Muscle of arm (tissue), 1 donor: ENCODE measurements at regions not wholly inside any gene's neighbourhood (a gene's known extent, or its start where the extent isn't known, plus 50 kb on each side); places are given as distances from the start of the nearest gene placed in this dataset.
A peak's percentile ranks its signal among the peaks of the same experiment; 100 is the strongest.
"Not testable (repeated sequence)": the region's sequence is repeated elsewhere in the genome, so short reads cannot be mapped to it uniquely, and the experiment has no call there.

Experiments used
- DNase-seq: peaks from one replicate; pipeline ENCODE4 v3.0.0-alpha.2; 2013

- DNase-seq = not testable (repeated sequence)
These were observed 72.1 kb downstream of the OGFRL1 start for GRCh38 chr6:71360556-71361335.

GRCh38 chr6:71364889-71365542 is 76.4 kb downstream of the OGFRL1 start:
- no peak for DNase-seq

- no peak for DNase-seq
These were observed 79.1 kb downstream of the OGFRL1 start for GRCh38 chr6:71367756-71368155.

- no peak for DNase-seq
These were observed 79.7 kb downstream of the OGFRL1 start for GRCh38 chr6:71368284-71368683.

- no peak for DNase-seq
These were observed 82.9 kb downstream of the OGFRL1 start for GRCh38 chr6:71371559-71371958.

- DNase-seq = no peak
These were observed 85.3 kb downstream of the OGFRL1 start for GRCh38 chr6:71373943-71374342.

GRCh38 chr6:71375676-71376075 is 87.1 kb downstream of the OGFRL1 start:
- DNase-seq = no peak

- no peak for DNase-seq
These were observed 88.2 kb downstream of the OGFRL1 start for GRCh38 chr6:71376830-71377229.

GRCh38 chr6:71383476-71383875 is 94.9 kb downstream of the OGFRL1 start:
- DNase-seq = no peak

- DNase-seq = peak; percentile 65
These were observed 95.4 kb downstream of the OGFRL1 start for GRCh38 chr6:71383901-71384489.

- DNase-seq = no peak
These were observed 96.7 kb downstream of the OGFRL1 start for GRCh38 chr6:71385111-71385822.

GRCh38 chr6:71386215-71386614 is 97.6 kb downstream of the OGFRL1 start:
- no peak for DNase-seq

- no peak for DNase-seq
These were observed 98.6 kb downstream of the OGFRL1 start for GRCh38 chr6:71387179-71387578.

GRCh38 chr6:71388068-71388744 is 99.6 kb downstream of the OGFRL1 start:
- no peak for DNase-seq

- DNase-seq = no peak
These were observed 100.4 kb downstream of the OGFRL1 start for GRCh38 chr6:71388856-71389527.

GRCh38 chr6:71391126-71391525 is 102.5 kb downstream of the OGFRL1 start:
- no peak for DNase-seq

- DNase-seq = no peak
These were observed 103.7 kb downstream of the OGFRL1 start for GRCh38 chr6:71392276-71392675.

- DNase-seq = no peak
These were observed 104.9 kb downstream of the OGFRL1 start for GRCh38 chr6:71393471-71393870.

- DNase-seq = no peak
These were observed 105.4 kb downstream of the OGFRL1 start for GRCh38 chr6:71393981-71394432.

- no peak for DNase-seq
These were observed 106.3 kb downstream of the OGFRL1 start for GRCh38 chr6:71394926-71395325.

GRCh38 chr6:71395731-71396409 is 107.3 kb downstream of the OGFRL1 start:
- DNase-seq = no peak
